ENCODE measurements at regions not wholly inside any gene's neighbourhood (a gene's known extent, or its start where the extent isn't known, plus 50 kb on each side); places are given as distances from the start of the nearest gene placed in this dataset.
A peak's percentile ranks its signal among the peaks of the same experiment; 100 is the strongest.
"Not testable (repeated sequence)": the region's sequence is repeated elsewhere in the genome, so short reads cannot be mapped to it uniquely, and the experiment has no call there.

- DNase-seq: no peak
These were observed 245.1 kb upstream of the ATXN7L3B start for GRCh38 chr12:74292351-74293194.

- no peak for DNase-seq
These were observed 243.9 kb upstream of the ATXN7L3B start for GRCh38 chr12:74293689-74294131.

GRCh38 chr12:74317078-74317601 lies 220.5 kb upstream of the ATXN7L3B start:
- no peak for DNase-seq

- DNase-seq: no peak
These were observed 219.9 kb upstream of the ATXN7L3B start for GRCh38 chr12:74317741-74318140.

GRCh38 chr12:74319886-74320285 lies 217.7 kb upstream of the ATXN7L3B start:
- DNase-seq: no peak

- DNase-seq: peak in 1 of 5 experiments; percentile 0
These were observed 216.3 kb upstream of the ATXN7L3B start for GRCh38 chr12:74321381-74321780.

GRCh38 chr12:74322792-74323191 lies 214.8 kb upstream of the ATXN7L3B start:
- no peak for DNase-seq

- no peak for DNase-seq
These were observed 209.0 kb upstream of the ATXN7L3B start for GRCh38 chr12:74328623-74329022.

GRCh38 chr12:74334780-74335179 lies 202.9 kb upstream of the ATXN7L3B start:
- DNase-seq: no peak

- DNase-seq: no peak
These were observed 199.7 kb upstream of the ATXN7L3B start for GRCh38 chr12:74337951-74338350.

- DNase-seq: no peak
These were observed 198.4 kb upstream of the ATXN7L3B start for GRCh38 chr12:74339211-74339610.

- DNase-seq: no peak
These were observed 187.7 kb upstream of the ATXN7L3B start for GRCh38 chr12:74349925-74350324.

GRCh38 chr12:74365178-74365964 lies 172.3 kb upstream of the ATXN7L3B start:
- DNase-seq: peak in 1 of 5 experiments; percentile 27

- no peak for DNase-seq
These were observed 166.9 kb upstream of the ATXN7L3B start for GRCh38 chr12:74370608-74371216.

- no peak for DNase-seq
These were observed 158.5 kb upstream of the ATXN7L3B start for GRCh38 chr12:74379114-74379513.

GRCh38 chr12:74381958-74382357 lies 155.7 kb upstream of the ATXN7L3B start:
- DNase-seq: no peak

GRCh38 chr12:74382983-74383382 lies 154.7 kb upstream of the ATXN7L3B start:
- DNase-seq: no peak

- DNase-seq: no peak
These were observed 146.4 kb upstream of the ATXN7L3B start for GRCh38 chr12:74391283-74391682.

GRCh38 chr12:74393272-74393671 lies 144.4 kb upstream of the ATXN7L3B start:
- no peak for DNase-seq

- no peak for DNase-seq
These were observed 143.0 kb upstream of the ATXN7L3B start for GRCh38 chr12:74394647-74395046.

- DNase-seq: no peak
These were observed 136.6 kb upstream of the ATXN7L3B start for GRCh38 chr12:74401035-74401434.

- no peak for DNase-seq
These were observed 135.7 kb upstream of the ATXN7L3B start for GRCh38 chr12:74401966-74402365.

- not testable (repeated sequence) for DNase-seq
These were observed 134.5 kb upstream of the ATXN7L3B start for GRCh38 chr12:74403221-74403470.
